HG02610 (cell line): ENCODE measurements at regions not wholly inside any gene's neighbourhood (a gene's known extent, or its start where the extent isn't known, plus 50 kb on each side); places are given as distances from the start of the nearest gene placed in this dataset.

Source experiments
- ATAC-seq: cut with Tn5 transposase; IDR thresholded peaks from one replicate; pipeline ENCODE4 v1.9.1; 2021; ENCODE audit warnings: mild to moderate bottlenecking, moderate library complexity; ENCODE audit not compliant: unreplicated experiment

GRCh38 chr7:123401295-123401694 is 133.1 kb downstream of the IQUB start:
- ATAC-seq, result no peak

GRCh38 chr7:123400196-123400595 is 134.2 kb downstream of the IQUB start:
- ATAC-seq, result no peak

DNA sequence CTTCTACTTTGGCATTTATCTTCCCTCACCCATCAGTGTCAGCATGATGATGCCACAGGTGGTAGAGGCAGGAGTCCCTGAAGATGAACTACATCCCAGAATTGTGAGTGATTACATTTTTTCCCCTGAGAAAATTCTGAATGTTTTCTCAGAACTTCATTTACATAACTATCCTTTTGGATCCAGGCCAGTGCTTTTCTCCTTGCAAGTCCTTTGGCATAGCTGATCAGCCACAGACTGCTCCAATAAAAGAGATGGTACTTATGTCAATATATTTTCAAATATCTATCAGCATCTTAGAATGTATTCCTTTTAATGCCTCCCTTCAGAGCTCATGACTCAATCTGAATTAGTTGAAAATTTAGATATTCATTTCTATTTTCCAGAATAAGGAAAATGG is 135.5 kb downstream of the IQUB start:
- ATAC-seq, result no peak

GRCh38 chr7:123397746-123398338 is 136.6 kb downstream of the IQUB start:
- no peak for ATAC-seq

- ATAC-seq, result no peak
Measured at GRCh38 chr7:123393623-123394022, 140.8 kb downstream of the IQUB start.

- ATAC-seq, result no peak
Measured at GRCh38 chr7:123372368-123372767, 162.0 kb downstream of the IQUB start.

DNA sequence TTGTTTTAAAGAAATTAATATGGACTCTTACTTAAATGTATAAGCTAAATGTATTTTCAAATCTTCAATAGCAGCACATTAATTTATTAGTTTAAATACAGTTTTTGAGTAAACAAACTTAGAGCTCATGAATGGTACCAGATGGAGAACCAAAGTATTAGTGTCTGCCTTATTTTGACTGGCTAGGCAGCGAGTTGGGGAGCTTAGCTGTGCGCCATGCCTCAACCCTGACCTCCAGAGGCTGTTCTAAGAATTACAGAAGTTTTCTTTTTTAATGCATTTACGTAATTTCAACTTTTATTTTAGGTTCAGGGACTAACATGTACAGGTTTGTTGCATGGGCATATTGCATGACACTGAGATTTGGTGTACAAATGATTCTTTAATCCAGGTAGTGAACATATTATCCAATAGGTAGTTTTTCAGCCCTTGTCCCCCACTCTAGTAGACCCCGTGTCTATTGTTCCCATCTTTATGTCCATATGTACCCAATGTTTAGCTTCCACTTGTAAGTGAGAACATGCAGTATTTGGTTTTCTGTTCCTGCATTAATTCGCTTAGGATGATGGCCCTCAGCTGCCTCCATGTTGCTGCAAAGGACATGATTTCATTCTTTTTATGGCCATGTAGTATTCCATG is 166.8 kb downstream of the IQUB start:
- ATAC-seq, result peak; percentile 93

GRCh38 chr7:123367031-123367430 is 167.3 kb upstream of the SLC13A1 start:
- ATAC-seq, result no peak

GRCh38 chr7:123366626-123367025 is 166.9 kb upstream of the SLC13A1 start:
- no peak for ATAC-seq

DNA sequence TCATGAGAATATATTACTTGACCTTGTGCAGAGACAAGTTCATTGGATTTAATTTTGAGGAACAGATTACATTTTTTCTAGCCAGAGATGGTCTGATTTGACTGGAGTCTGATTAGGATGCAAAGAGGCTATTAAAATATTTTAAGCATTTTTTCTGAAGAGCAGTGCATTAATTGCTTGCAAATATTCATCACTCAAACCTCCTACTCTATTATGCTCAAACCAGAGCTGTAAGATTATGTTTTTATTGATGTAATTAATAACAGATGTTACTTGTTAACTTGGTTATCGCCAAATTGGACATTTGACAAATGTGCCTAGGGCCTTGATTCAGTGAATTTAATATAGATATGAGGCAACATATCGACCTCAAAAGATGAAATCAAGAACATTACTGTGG is 160.9 kb upstream of the SLC13A1 start:
- ATAC-seq, result no peak

DNA sequence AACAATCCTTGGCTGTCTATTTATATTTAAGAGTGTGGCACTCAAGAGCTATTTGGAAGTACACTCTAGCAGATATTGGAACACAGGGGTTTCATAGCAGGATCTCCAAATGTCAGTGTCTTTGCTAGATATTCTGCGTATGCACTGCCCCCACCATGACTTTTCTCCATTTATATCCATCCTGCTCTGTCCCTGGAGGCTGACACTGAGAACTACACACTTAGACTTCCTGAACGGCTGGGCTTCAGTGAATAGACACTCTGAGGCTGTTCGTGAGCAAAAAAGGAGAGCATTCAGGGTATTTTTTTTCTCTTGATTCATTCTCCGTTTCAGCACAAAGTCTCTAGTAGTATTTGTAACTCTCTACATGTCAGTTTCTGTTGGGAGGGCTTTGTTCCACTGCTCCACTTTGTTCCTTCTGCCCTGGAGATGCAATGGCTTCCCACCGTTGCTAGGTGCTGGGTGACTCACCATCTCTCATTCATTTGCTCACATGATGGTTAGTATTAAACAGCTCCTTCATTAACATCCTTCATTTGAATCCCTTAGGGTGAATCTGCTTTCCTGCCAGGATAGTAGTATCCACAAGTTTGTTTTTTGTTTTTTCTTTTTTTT is 155.9 kb upstream of the SLC13A1 start:
- ATAC-seq, result no peak

DNA sequence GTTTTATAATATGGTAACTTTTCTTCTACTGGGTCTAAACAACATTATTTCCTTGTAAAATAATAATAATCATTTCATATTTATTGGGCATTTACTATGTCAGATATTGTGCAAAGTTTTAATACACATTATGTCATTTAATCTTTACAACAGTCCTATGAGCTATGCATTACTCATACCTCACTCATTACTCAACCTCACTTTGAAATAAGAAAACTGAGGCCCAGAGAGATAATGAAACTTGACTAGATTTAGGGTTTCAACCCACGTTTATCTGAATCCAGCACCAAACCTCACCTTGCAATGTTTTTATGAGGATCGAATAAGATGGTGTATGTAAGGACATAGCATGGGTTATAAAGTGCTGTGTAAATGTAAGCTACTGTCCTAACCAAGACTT is 153.2 kb upstream of the SLC13A1 start:
- ATAC-seq, result no peak

GRCh38 chr7:123351516-123352505 is 152.0 kb upstream of the SLC13A1 start:
- no peak for ATAC-seq

GRCh38 chr7:123351027-123351426 is 151.3 kb upstream of the SLC13A1 start:
- ATAC-seq, result no peak

DNA sequence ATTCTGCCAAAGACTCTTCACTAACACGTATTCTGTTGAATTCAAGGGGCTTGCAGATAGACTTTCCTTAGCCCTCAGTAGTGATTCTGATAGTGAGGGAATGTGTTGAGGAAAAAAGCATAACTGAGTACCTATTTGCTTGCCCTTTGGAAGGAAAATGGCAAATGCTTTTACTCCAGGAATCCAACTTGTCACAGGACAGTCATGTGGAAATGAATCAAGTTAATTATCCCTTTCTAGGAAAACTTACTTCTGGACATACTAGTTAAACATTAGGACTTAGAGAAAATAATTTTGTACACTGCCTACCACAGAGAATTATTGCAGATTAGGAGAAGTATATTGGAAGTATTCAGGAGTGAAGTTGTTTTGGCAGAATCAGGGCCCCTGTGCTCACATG is 148.9 kb upstream of the SLC13A1 start:
- no peak for ATAC-seq

DNA sequence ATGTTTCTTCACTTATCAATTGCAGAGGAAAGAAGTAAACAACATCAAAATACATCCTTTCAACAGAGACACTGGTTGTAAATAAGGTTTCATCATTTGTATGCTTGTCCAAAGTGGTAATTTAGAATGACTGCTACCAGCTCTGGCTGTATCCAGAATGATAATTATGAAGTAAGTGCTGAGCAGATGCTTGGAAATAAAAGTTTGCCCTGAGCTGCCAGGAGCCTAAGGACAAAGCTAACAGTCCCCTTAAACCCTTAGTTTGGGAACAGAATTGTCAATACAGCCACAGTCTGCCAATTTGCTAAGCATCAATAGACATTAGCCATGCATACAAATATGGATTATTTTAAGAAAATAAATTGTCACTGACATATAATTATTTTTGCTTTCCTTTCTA is 147.0 kb upstream of the SLC13A1 start:
- ATAC-seq, result no peak

- ATAC-seq, result no peak
Measured at GRCh38 chr7:123343611-123344010, 143.8 kb upstream of the SLC13A1 start.

DNA sequence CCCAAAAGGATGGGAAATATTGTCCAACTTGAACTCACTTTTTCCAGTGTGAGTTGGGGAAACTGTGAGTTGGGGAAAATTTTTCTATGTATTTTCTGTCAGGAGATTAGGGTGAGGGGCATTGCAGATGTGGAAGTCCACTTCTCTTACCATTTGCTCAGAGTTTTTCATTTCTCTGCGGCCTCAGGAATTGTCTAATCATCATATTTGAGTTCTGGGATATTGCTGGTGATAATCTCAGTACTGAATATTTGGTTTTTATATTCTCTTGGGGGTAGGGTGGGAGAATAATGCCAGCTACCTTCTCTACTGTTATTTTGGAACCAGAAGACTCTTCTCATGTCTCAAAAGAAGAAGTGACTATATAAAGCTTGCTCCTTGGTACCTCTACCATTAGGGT is 141.3 kb upstream of the SLC13A1 start:
- no peak for ATAC-seq

- no peak for ATAC-seq
Measured at GRCh38 chr7:123338688-123339087, 138.9 kb upstream of the SLC13A1 start.

- no peak for ATAC-seq
Measured at GRCh38 chr7:123329988-123330643, 130.3 kb upstream of the SLC13A1 start.

- ATAC-seq, result no peak
Measured at GRCh38 chr7:123327661-123328060, 127.9 kb upstream of the SLC13A1 start.
